Activated CD8-positive, alpha-beta memory T cell treated with anti-CD3 and anti-CD28 coated beads, Interleukin-2, amount 50 U/mL, for 4 hours (primary cell): ENCODE measurements at regions not wholly inside any gene's neighbourhood (a gene's known extent, or its start where the extent isn't known, plus 50 kb on each side); places are given as distances from the start of the nearest gene placed in this dataset.

ENCODE experiments used
- DNase-seq: peaks from one replicate; pipeline ENCODE4 v3.0.0-alpha.2; 2020

GRCh38 chr5:61653807-61654580 is 321.9 kb downstream of the ZSWIM6 start:
- no peak for DNase-seq

- DNase-seq, result no peak
Observed at GRCh38 chr5:61654876-61655275, 322.8 kb downstream of the ZSWIM6 start.

- no peak for DNase-seq
Observed at GRCh38 chr5:61657010-61657409, 325.0 kb downstream of the ZSWIM6 start.

- no peak for DNase-seq
Observed at GRCh38 chr5:61657686-61658085, 325.6 kb downstream of the ZSWIM6 start.

GRCh38 chr5:61658592-61659008 is 326.5 kb downstream of the ZSWIM6 start:
- peak; percentile 85 for DNase-seq

GRCh38 chr5:61659221-61659696 is 327.2 kb downstream of the ZSWIM6 start:
- no peak for DNase-seq

- no peak for DNase-seq
Observed at GRCh38 chr5:61662670-61663069, 330.6 kb downstream of the ZSWIM6 start.

- no peak for DNase-seq
Observed at GRCh38 chr5:61666064-61666621, 334.1 kb downstream of the ZSWIM6 start.

GRCh38 chr5:61667525-61668218 is 335.6 kb downstream of the ZSWIM6 start:
- DNase-seq, result no peak

GRCh38 chr5:61669531-61669930 is 337.5 kb downstream of the ZSWIM6 start:
- DNase-seq, result no peak

- no peak for DNase-seq
Observed at GRCh38 chr5:61670941-61671340, 338.9 kb downstream of the ZSWIM6 start.

GRCh38 chr5:61673007-61673735 is 341.1 kb downstream of the ZSWIM6 start:
- DNase-seq, result no peak

- DNase-seq, result no peak
Observed at GRCh38 chr5:61674378-61674777, 342.3 kb downstream of the ZSWIM6 start.

GRCh38 chr5:61675015-61675692 is 343.1 kb downstream of the ZSWIM6 start:
- DNase-seq, result no peak

- no peak for DNase-seq
Observed at GRCh38 chr5:61677220-61677619, 345.2 kb downstream of the ZSWIM6 start.

GRCh38 chr5:61678966-61679365 is 346.9 kb downstream of the ZSWIM6 start:
- no peak for DNase-seq

GRCh38 chr5:61679562-61679961 is 347.5 kb downstream of the ZSWIM6 start:
- no peak for DNase-seq

GRCh38 chr5:61680247-61680646 is 348.2 kb downstream of the ZSWIM6 start:
- DNase-seq, result no peak

- no peak for DNase-seq
Observed at GRCh38 chr5:61683148-61683547, 351.1 kb downstream of the ZSWIM6 start.

GRCh38 chr5:61683926-61684325 is 351.9 kb downstream of the ZSWIM6 start:
- DNase-seq, result no peak

- no peak for DNase-seq
Observed at GRCh38 chr5:61686491-61687257, 354.6 kb downstream of the ZSWIM6 start.

GRCh38 chr5:61687371-61687770 is 355.3 kb downstream of the ZSWIM6 start:
- DNase-seq, result no peak
